ENCODE measurements at regions not wholly inside any gene's neighbourhood (a gene's known extent, or its start where the extent isn't known, plus 50 kb on each side); places are given as distances from the start of the nearest gene placed in this dataset.
A peak's percentile ranks its signal among the peaks of the same experiment; 100 is the strongest.

- no peak for DNase-seq (ENCODE audit: low spot score)
These were observed 722.0 kb downstream of the EPHA4 start for GRCh38 chr2:220850116-220850515.

GRCh38 chr2:220855296-220855695 lies 716.8 kb downstream of the EPHA4 start:
- no peak for DNase-seq (ENCODE audit: low spot score)

- no peak for DNase-seq (ENCODE audit: low spot score)
These were observed 715.6 kb downstream of the EPHA4 start for GRCh38 chr2:220856486-220856885.

- DNase-seq (ENCODE audit: low spot score), result no peak
These were observed 714.7 kb downstream of the EPHA4 start for GRCh38 chr2:220857368-220857767.

- DNase-seq (ENCODE audit: low spot score), result no peak
These were observed 714.0 kb downstream of the EPHA4 start for GRCh38 chr2:220858101-220858500.

- DNase-seq (ENCODE audit: low spot score), result no peak
These were observed 700.2 kb downstream of the EPHA4 start for GRCh38 chr2:220871909-220872308.

- DNase-seq (ENCODE audit: low spot score), result no peak
These were observed 695.9 kb downstream of the EPHA4 start for GRCh38 chr2:220876080-220876824.

GRCh38 chr2:220877491-220877890 lies 694.6 kb downstream of the EPHA4 start:
- no peak for DNase-seq (ENCODE audit: low spot score)

GRCh38 chr2:220877897-220878296 lies 694.2 kb downstream of the EPHA4 start:
- no peak for DNase-seq (ENCODE audit: low spot score)

GRCh38 chr2:220880623-220881596 lies 691.2 kb downstream of the EPHA4 start:
- DNase-seq (ENCODE audit: low spot score), result no peak

- DNase-seq (ENCODE audit: low spot score), result no peak
These were observed 689.6 kb downstream of the EPHA4 start for GRCh38 chr2:220882507-220882906.

GRCh38 chr2:220885593-220885992 lies 686.5 kb downstream of the EPHA4 start:
- DNase-seq (ENCODE audit: low spot score), result no peak

GRCh38 chr2:220887271-220887870 lies 684.7 kb downstream of the EPHA4 start:
- no peak for DNase-seq (ENCODE audit: low spot score)

- no peak for DNase-seq (ENCODE audit: low spot score)
These were observed 684.2 kb downstream of the EPHA4 start for GRCh38 chr2:220887876-220888275.

- DNase-seq (ENCODE audit: low spot score), result no peak
These were observed 681.2 kb downstream of the EPHA4 start for GRCh38 chr2:220890931-220891330.

GRCh38 chr2:220891405-220891804 lies 680.7 kb downstream of the EPHA4 start:
- peak; percentile 70 for DNase-seq (ENCODE audit: low spot score)

GRCh38 chr2:220892018-220892634 lies 680.0 kb downstream of the EPHA4 start:
- no peak for DNase-seq (ENCODE audit: low spot score)

- DNase-seq (ENCODE audit: low spot score), result no peak
These were observed 678.7 kb downstream of the EPHA4 start for GRCh38 chr2:220893411-220893810.

- DNase-seq (ENCODE audit: low spot score), result no peak
These were observed 678.0 kb downstream of the EPHA4 start for GRCh38 chr2:220894069-220894468.

- DNase-seq (ENCODE audit: low spot score), result no peak
These were observed 672.6 kb downstream of the EPHA4 start for GRCh38 chr2:220899492-220899891.

- no peak for DNase-seq (ENCODE audit: low spot score)
These were observed 668.1 kb downstream of the EPHA4 start for GRCh38 chr2:220904015-220904414.

GRCh38 chr2:220913384-220913783 lies 658.7 kb downstream of the EPHA4 start:
- DNase-seq (ENCODE audit: low spot score), result no peak

All from AG08396 (cell line).